ENCODE measurements at regions not wholly inside any gene's neighbourhood (a gene's known extent, or its start where the extent isn't known, plus 50 kb on each side); places are given as distances from the start of the nearest gene placed in this dataset.

- no peak for DNase-seq (ENCODE audit: low spot score)
Observed at GRCh38 chr3:107468782-107469181, 54.0 kb upstream of the BBX start.

GRCh38 chr3:107470496-107470895, 52.3 kb upstream of the BBX start:
- DNase-seq (ENCODE audit: low spot score) = peak; percentile 47
